PC-9 (cell line): ENCODE measurements at regions not wholly inside any gene's neighbourhood (a gene's known extent, or its start where the extent isn't known, plus 50 kb on each side); places are given as distances from the start of the nearest gene placed in this dataset.
"Not testable (repeated sequence)": the region's sequence is repeated elsewhere in the genome, so short reads cannot be mapped to it uniquely, and the experiment has no call there.

Experiments used
- BruUV-seq: library from RNA; stranded (reverse); fragments of 400-500 nt; replicated peaks from 2 replicates; lab custom pipeline; 2021; lab: Mats Ljungman, UMichigan
- CTCF ChIA-PET: fragments of 300-600 bp; sonication (Branson Sonifier 250); formaldehyde crosslinking; loops from one replicate; lab custom pipeline; 2022; ENCODE audit warnings: antibody characterized with exemption; lab: Charles Lee
- POLR2A ChIA-PET: fragments of 300-600 bp; sonication (Branson Sonifier 250); formaldehyde crosslinking; loops from one replicate; lab custom pipeline; 2022; ENCODE audit warnings: antibody characterized with exemption; ENCODE audit not compliant: unreplicated experiment; lab: Charles Lee
- DNase-seq, 2 experiments: peaks; one replicate each; pipeline versions ENCODE4 v3.0.0 to v3.0.0-alpha.2; 2015 to 2022; ENCODE audit warnings: mixed read lengths in 1 of 2
- H2AFZ ChIP-seq: fragments of 200-600 bp; sonication (generic); 2 replicates; pipeline ENCODE4 v1.8.1; 2017; ENCODE audit warnings: antibody characterized with exemption
- H3F3A ChIP-seq: fragments of 200-600 bp; sonication (generic); 2 replicates; pipeline ENCODE4 v1.8.1; 2017; ENCODE audit warnings: antibody characterized with exemption, mild to moderate bottlenecking, low read depth; ENCODE audit not compliant: insufficient read depth
- H3K27ac ChIP-seq: fragments of 200-600 bp; sonication (generic); 2 replicates; pipeline ENCODE4 v1.6.1; 2016; ENCODE audit warnings: mixed run types
- H3K27me3 ChIP-seq: fragments of 200-600 bp; sonication (generic); 2 replicates; pipeline ENCODE4 v1.6.1; 2016; ENCODE audit warnings: low read depth, mixed run types; ENCODE audit not compliant: insufficient read depth
- H3K36me3 ChIP-seq: fragments of 200-600 bp; sonication (generic); 2 replicates; pipeline ENCODE4 v1.6.1; 2016; ENCODE audit warnings: low read depth, mixed run types
- H3K4me1 ChIP-seq: fragments of 200-600 bp; sonication (generic); replicated peaks from 2 replicates; pipeline ENCODE4 v1.6.1; 2016; ENCODE audit warnings: mixed run types; ENCODE audit not compliant: insufficient read depth
- H3K4me2 ChIP-seq: fragments of 200-600 bp; sonication (generic); 2 replicates; pipeline ENCODE4 v1.6.1; 2017; ENCODE audit warnings: mixed run types
- H3K4me3 ChIP-seq: fragments of 200-600 bp; sonication (generic); 2 replicates; pipeline ENCODE4 v1.6.1; 2016; ENCODE audit warnings: mixed run types
- H3K79me2 ChIP-seq: fragments of 200-600 bp; sonication (generic); 2 replicates; pipeline ENCODE4 v1.6.1; 2017; ENCODE audit warnings: low read depth, mixed run types
- H3K9me2 ChIP-seq: fragments of 200-600 bp; sonication (generic); 2 replicates; pipeline ENCODE4 v1.8.1; 2017; ENCODE audit warnings: mild to moderate bottlenecking; ENCODE audit not compliant: insufficient read depth
- H3K9me3 ChIP-seq: fragments of 200-600 bp; sonication (generic); 2 replicates; pipeline ENCODE4 v1.8.1; 2016; ENCODE audit warnings: low read depth; ENCODE audit not compliant: insufficient read depth
- H4K20me1 ChIP-seq: fragments of 200-600 bp; sonication (generic); 2 replicates; pipeline ENCODE4 v1.8.1; 2017; ENCODE audit not compliant: insufficient read depth
- EZH2 ChIP-seq: fragments of 200-600 bp; sonication (generic); IDR thresholded peaks from 2 replicates; pipeline ENCODE4 v1.8.0; 2017; ENCODE audit warnings: antibody characterized with exemption, low read depth
- intact Hi-C: fragments of 100-400 bp; cut with micrococcal nuclease; formaldehyde crosslinking; loops from one replicate; pipeline ENCODE4 v1.10.0; 2022; ENCODE audit not compliant: unreplicated experiment
- TF ChIP-seq, protein P1 (sequence below): fragments of 200-600 bp; sonication (generic); conservative IDR thresholded peaks from 2 replicates; pipeline ENCODE4 v1.6.1; 2017; ENCODE audit warnings: mixed run types, antibody characterized with exemption, mild to moderate bottlenecking, moderate library complexity

DNA sequence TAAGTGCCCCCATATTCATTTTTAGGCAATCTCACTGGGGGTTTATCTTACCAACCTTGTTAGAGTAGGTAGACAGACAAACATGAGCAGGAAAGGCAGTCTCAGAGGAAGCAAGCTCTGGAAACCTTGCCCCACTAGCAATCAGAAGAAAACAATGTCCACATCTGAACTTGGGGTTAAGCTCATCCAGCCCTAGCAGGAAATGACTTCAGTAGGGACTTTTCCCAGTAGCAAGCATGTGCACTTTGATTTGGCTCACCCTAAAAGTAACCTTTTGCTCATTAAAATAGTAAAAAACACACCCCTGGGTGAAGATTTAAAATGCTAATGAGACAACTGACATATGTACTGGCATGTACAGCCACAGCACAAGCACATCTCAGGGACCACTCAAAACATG lies 175.5 kb downstream of the AKAIN1 start:
- TF ChIP-seq, protein P1, sequence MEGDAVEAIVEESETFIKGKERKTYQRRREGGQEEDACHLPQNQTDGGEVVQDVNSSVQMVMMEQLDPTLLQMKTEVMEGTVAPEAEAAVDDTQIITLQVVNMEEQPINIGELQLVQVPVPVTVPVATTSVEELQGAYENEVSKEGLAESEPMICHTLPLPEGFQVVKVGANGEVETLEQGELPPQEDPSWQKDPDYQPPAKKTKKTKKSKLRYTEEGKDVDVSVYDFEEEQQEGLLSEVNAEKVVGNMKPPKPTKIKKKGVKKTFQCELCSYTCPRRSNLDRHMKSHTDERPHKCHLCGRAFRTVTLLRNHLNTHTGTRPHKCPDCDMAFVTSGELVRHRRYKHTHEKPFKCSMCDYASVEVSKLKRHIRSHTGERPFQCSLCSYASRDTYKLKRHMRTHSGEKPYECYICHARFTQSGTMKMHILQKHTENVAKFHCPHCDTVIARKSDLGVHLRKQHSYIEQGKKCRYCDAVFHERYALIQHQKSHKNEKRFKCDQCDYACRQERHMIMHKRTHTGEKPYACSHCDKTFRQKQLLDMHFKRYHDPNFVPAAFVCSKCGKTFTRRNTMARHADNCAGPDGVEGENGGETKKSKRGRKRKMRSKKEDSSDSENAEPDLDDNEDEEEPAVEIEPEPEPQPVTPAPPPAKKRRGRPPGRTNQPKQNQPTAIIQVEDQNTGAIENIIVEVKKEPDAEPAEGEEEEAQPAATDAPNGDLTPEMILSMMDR, result no peak
- no peak for TF ChIP-seq EZH2

DNA sequence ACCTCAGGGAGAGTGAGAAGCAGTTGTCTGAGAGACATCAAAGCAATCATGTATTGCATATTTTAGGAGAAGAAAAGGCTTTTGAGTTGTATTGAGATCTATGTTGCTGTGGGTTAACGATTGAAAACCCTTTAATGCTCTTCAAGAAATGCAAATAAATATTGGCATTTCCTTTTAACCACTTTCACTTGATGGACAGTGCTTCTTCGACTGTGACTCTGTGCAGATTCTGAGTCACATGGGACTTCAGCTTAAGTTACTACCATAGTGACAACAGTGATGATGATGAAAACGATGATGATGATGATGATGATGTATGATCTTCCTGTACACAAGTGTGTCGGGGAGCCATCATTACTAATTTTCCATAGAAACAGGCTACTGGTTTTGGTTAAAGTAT lies 181.8 kb downstream of the AKAIN1 start:
- intact Hi-C loops, result no loop called here
- ChIA-PET POLR2A (no interaction called here), CTCF (no interaction called here)
- H3K4me1 ChIP-seq, result no peaks in the 10 kb centered on the region
- H3K27me3 ChIP-seq, result no peaks in the 10 kb centered on the region
- H3K9me3 ChIP-seq, result no peaks in the 10 kb centered on the region
- H2AFZ ChIP-seq, result no peak overlapping the region
- no peaks in the 10 kb centered on the region for H3K79me2 ChIP-seq
- TF ChIP-seq, protein P1, result no peak
- TF ChIP-seq EZH2, result no peak
- H3K4me2 ChIP-seq, result no peak overlapping the region
- DNase-seq, result no peak
- H3K4me3 ChIP-seq, result no peak overlapping the region
- no peaks in the 10 kb centered on the region; the same call in 1 of the 2 replicates for H4K20me1 ChIP-seq
- BruUV-seq, result no TSS peak
- H3F3A ChIP-seq, result no peaks in the 10 kb centered on the region
- no peak overlapping the region for H3K27ac ChIP-seq
- no peaks in the 10 kb centered on the region for H3K9me2 ChIP-seq
- H3K36me3 ChIP-seq, result no peaks in the 10 kb centered on the region

More for the DNA sequence above, 175.5 kb downstream of the AKAIN1 start:
- H3K9me3 ChIP-seq, result no peaks in the 10 kb centered on the region
- no peaks in the 10 kb centered on the region for H3K27me3 ChIP-seq
- H2AFZ ChIP-seq, result no peak overlapping the region
- no peak overlapping the region for H3K4me2 ChIP-seq
- H3K4me3 ChIP-seq, result no peak overlapping the region
- no peak for DNase-seq
- intact Hi-C loops, result no loop called here
- H3K27ac ChIP-seq, result no peak overlapping the region
- POLR2A ChIA-PET, result no interaction called here
- no peaks in the 10 kb centered on the region for H3K36me3 ChIP-seq
- H3K4me1 ChIP-seq, result no peaks in the 10 kb centered on the region
- H3K9me2 ChIP-seq, result no peaks in the 10 kb centered on the region
- H4K20me1 ChIP-seq, result no peaks in the 10 kb centered on the region
- no peaks in the 10 kb centered on the region for H3K79me2 ChIP-seq
- no TSS peak for BruUV-seq
- no peaks in the 10 kb centered on the region for H3F3A ChIP-seq
- CTCF ChIA-PET, result no interaction called here

- H3K79me2 ChIP-seq, H3K9me3 ChIP-seq, POLR2A ChIA-PET, intact Hi-C loops, H3K4me3 ChIP-seq, H3F3A ChIP-seq, DNase-seq, CTCF ChIA-PET, H3K27me3 ChIP-seq, H3K36me3 ChIP-seq, H2AFZ ChIP-seq, H3K9me2 ChIP-seq, BruUV-seq, H3K4me1 ChIP-seq, H4K20me1 ChIP-seq, H3K4me2 ChIP-seq, H3K27ac ChIP-seq: not testable (repeated sequence)
Observed at GRCh38 chr18:5004031-5004820, 192.8 kb downstream of the AKAIN1 start.
